Transverse colon (tissue), 4 donors: ENCODE measurements at regions not wholly inside any gene's neighbourhood (a gene's known extent, or its start where the extent isn't known, plus 50 kb on each side); places are given as distances from the start of the nearest gene placed in this dataset.

Source experiments
- DNase-seq: peaks from one replicate; pipeline ENCODE4 v3.0.0-alpha.2; 2019
- H3K27ac ChIP-seq, 4 donors: fragments of 200-600 bp; sonication (generic); 2 replicates each; pipeline ENCODE4 v1.5.1; 2016 to 2018; ENCODE audit warnings: inconsistent platforms in 4 of 4
- H3K27me3 ChIP-seq: fragments of 200-600 bp; sonication (generic); 2 replicates; pipeline ENCODE4 v1.5.1; 2017; ENCODE audit warnings: inconsistent platforms
- H3K36me3 ChIP-seq, 4 donors: fragments of 200-600 bp; sonication (generic); 2 replicates each; pipeline ENCODE4 v1.5.1; 2017 to 2019; ENCODE audit warnings: inconsistent platforms in 4 of 4
- H3K4me1 ChIP-seq, 4 donors: fragments of 200-600 bp; sonication (generic); 2 replicates each; pipeline ENCODE4 v1.5.1; 2017 to 2020; ENCODE audit warnings: inconsistent platforms in 4 of 4
- H3K4me3 ChIP-seq, 4 donors: fragments of 200-600 bp; sonication (generic); 1 replicate in 1 of 4; 2 replicates in 3 of 4; pipeline versions ENCODE4 v1.5.1 to v1.6.1; 2017 to 2019; ENCODE audit warnings: inconsistent platforms in 4 of 4
- H3K9me3 ChIP-seq, 2 donors: fragments of 200-600 bp; sonication (generic); 2 replicates each; pipeline ENCODE4 v1.5.1; 2017 to 2019; ENCODE audit warnings: inconsistent platforms in 2 of 2
- EP300 ChIP-seq: sonication (generic); formaldehyde crosslinking; IDR thresholded peaks from one replicate; pipeline ENCODE4 v1.6.1; 2017; ENCODE audit warnings: antibody characterized with exemption, low read depth
- POLR2A ChIP-seq: fragments of 450-650 bp; IDR thresholded peaks from one replicate; pipeline ENCODE4 v1.6.1; 2016; ENCODE audit warnings: antibody characterized with exemption, mild to moderate bottlenecking, moderate library complexity
- POLR2AphosphoS5 ChIP-seq, 3 donors: sonication (generic); formaldehyde crosslinking; IDR thresholded peaks; one replicate each; pipeline ENCODE4 v1.6.1; 2016; ENCODE audit warnings: antibody characterized with exemption in 3 of 3
- WGBS, 2 donors: methylation state at CpG; one replicate each; pipeline ENCODE4 v1.1.5; 2018; ENCODE audit warnings: low coverage in 1 of 2; 5-methylcytosine and 5-hydroxymethylcytosine counted together
- in situ Hi-C, 4 donors: fragments of 200-750 bp; cut with MboI; loops; one replicate each; pipeline versions ENCODE4 v1.15.0 to v1.15.1; 2017; ENCODE audit warnings: low sequenced_read_pairs in 3 of 4, low pct_ligation_motif_present in 1 of 4, low pct_unique_long_range_greater_than_20kb in 1 of 4
- intact Hi-C: fragments of 100-400 bp; cut with DNase I; formaldehyde crosslinking; loops from one replicate; pipeline ENCODE4 v1.15.1; 2023; ENCODE audit warnings: low total_unique reads
- TF ChIP-seq, protein P1 (sequence below), 5 experiments: fragments of 200-600 bp in 3 of 5; fragments of 450-650 bp in 2 of 5; sonication (generic) in 3 of 5; IDR thresholded peaks; 1 replicate in 2 of 5; 2 replicates in 3 of 5; pipeline ENCODE4 v1.5.1; 2016 to 2017; ENCODE audit warnings: antibody characterized with exemption in 5 of 5, inconsistent platforms in 3 of 5, mild to moderate bottlenecking in 2 of 5, moderate library complexity in 1 of 5

DNA sequence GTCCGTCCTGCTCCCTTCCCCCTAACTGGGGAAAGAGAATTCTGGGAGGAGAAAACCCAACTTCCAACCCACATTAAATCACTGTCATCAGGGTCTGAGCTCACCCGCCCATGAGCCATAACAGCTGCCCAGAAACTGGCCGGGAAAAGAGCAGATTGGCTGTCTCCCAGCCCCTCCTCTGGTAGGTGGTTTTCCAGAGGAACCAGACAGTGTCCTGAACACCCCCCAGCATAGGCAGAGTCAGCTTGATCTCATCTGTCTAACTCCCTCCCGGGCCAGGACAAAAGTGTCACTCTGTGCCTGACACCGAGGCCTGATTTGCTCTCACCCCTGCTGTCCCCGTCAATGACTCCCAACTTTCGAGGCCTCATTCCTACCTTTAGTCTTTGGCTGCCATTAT lies 197.0 kb downstream of the AXIN2 start:
- TF ChIP-seq POLR2A (no peak), POLR2AphosphoS5 (IDR thresholded peaks at IDR 0.05) (no peak), EP300 (no peak)
- TF ChIP-seq, protein P1, sequence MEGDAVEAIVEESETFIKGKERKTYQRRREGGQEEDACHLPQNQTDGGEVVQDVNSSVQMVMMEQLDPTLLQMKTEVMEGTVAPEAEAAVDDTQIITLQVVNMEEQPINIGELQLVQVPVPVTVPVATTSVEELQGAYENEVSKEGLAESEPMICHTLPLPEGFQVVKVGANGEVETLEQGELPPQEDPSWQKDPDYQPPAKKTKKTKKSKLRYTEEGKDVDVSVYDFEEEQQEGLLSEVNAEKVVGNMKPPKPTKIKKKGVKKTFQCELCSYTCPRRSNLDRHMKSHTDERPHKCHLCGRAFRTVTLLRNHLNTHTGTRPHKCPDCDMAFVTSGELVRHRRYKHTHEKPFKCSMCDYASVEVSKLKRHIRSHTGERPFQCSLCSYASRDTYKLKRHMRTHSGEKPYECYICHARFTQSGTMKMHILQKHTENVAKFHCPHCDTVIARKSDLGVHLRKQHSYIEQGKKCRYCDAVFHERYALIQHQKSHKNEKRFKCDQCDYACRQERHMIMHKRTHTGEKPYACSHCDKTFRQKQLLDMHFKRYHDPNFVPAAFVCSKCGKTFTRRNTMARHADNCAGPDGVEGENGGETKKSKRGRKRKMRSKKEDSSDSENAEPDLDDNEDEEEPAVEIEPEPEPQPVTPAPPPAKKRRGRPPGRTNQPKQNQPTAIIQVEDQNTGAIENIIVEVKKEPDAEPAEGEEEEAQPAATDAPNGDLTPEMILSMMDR (IDR thresholded peaks at IDR 0.05), result no peak
- H3K9me3 ChIP-seq, result no peaks in the 10 kb centered on the region
- in situ Hi-C loops, result no loop called here
- WGBS, 2 donors, result 85% methylated on average over 7 of the region's 7 CpGs; no CpG with 5 or more reads in 1 of the 2 donors
- intact Hi-C loops, result no loop called here
- H3K27ac ChIP-seq, result peak overlapping the region in 1 of 4 donors; percentile 30
- DNase-seq, result no peak
- no peaks in the 10 kb centered on the region for H3K36me3 ChIP-seq
- peaks cover 0 to 12% (median 2%) of the 10 kb centered on the region in 4 donors for H3K4me1 ChIP-seq
- no peaks in the 10 kb centered on the region for H3K27me3 ChIP-seq
- no peak overlapping the region for H3K4me3 ChIP-seq

GRCh38 chr17:65362826-65363225 lies 198.6 kb downstream of the AXIN2 start:
- Histone ChIP-seq H3K9me3 (no peaks in the 10 kb centered on the region), H3K4me1 (peaks cover 0 to 12% (median 2%) of the 10 kb centered on the region in 4 donors), H3K27ac (no peak overlapping the region), H3K4me3 (no peak overlapping the region), H3K27me3 (no peaks in the 10 kb centered on the region), H3K36me3 (no peaks in the 10 kb centered on the region)
- DNase-seq, result no peak
- 46 to 67% methylated on average over 2 of the region's 2 CpGs for WGBS, 2 donors
- intact Hi-C loops, result no loop called here
- TF ChIP-seq POLR2A, result no peak
- no peak for TF ChIP-seq EP300
- TF ChIP-seq POLR2AphosphoS5 (IDR thresholded peaks at IDR 0.05), result no peak
- TF ChIP-seq, protein P1 (IDR thresholded peaks at IDR 0.05), result no peak
- in situ Hi-C loops, result no loop called here

DNA sequence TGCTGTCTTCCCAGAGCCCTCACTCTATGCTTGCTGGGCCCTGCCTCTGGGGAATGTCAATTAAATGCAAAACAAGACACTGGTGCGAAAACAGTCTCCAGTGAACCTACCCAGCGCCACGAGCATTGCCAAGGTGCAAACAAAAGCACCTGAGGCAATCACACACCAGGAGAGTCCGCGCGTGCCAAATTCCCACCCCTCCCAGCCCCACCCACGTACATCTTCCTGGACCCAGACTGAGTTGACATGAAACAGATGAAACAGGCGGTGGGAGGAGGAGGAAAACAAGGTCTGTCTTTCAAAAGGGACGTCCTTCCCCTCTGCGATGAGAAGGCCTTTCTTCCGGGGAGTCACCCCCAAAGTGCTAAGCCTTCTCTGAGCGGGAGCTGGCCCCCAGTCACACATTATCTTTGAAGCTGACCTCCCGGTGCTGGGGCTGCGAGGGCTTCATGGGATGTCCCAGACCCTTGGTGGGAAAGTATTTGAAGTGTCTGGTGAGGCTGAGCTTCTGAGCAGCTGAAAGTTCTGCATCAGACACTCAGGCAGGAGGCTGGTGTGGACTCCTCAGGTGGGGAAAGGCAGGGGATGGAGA lies 200.4 kb downstream of the AXIN2 start:
- 45% methylated on average over 14 of the region's 14 CpGs; no CpG with 5 or more reads in 1 of the 2 donors for WGBS, 2 donors
- TF ChIP-seq EP300, result no peak
- no peak for TF ChIP-seq POLR2A
- TF ChIP-seq, protein P1 (IDR thresholded peaks at IDR 0.05), result no peak
- TF ChIP-seq POLR2AphosphoS5 (IDR thresholded peaks at IDR 0.05), result no peak
- Histone ChIP-seq H3K27me3 (no peaks in the 10 kb centered on the region), H3K36me3 (no peaks in the 10 kb centered on the region), H3K9me3 (no peaks in the 10 kb centered on the region), H3K27ac (peak overlapping the region in 3 of 4 donors; percentile 5 to 14 (median 9)), H3K4me3 (no peak overlapping the region), H3K4me1 (peaks cover 0 to 12% (median 2%) of the 10 kb centered on the region in 4 donors)
- intact Hi-C loops (no loop called here), in situ Hi-C loops (no loop called here)
- peak; percentile 37 for DNase-seq

DNA sequence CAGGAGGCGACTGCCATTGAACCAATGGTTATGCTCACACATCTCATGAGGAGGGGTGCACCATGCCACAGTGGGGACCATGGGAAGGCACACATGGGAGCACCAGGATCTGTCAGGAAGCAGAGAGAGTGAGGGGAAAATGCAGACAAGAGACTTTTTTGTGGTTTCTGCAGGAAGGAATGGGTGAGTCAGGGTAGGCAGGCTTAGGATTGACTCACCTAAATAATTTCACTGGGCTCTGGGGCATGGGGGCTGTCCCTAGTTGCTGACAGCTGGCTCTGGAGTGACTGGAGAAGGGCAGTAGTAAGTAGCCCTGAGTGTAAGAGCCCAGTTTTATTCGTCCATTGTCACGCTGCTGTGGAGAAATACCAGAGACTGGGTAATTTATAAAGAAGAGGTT lies 202.4 kb downstream of the AXIN2 start:
- in situ Hi-C loops, result no loop called here
- H3K27ac ChIP-seq, result no peak overlapping the region

More for the DNA sequence above, 202.4 kb downstream of the AXIN2 start:
- Histone ChIP-seq H3K4me1 (peaks cover 0 to 12% (median 2%) of the 10 kb centered on the region in 4 donors), H3K36me3 (no peaks in the 10 kb centered on the region), H3K27me3 (no peaks in the 10 kb centered on the region), H3K9me3 (no peaks in the 10 kb centered on the region), H3K4me3 (no peak overlapping the region)
- no peak for DNase-seq
- WGBS, 2 donors, result 75% methylated on average over 3 of the region's 3 CpGs; no CpG with 5 or more reads in 1 of the 2 donors
- TF ChIP-seq POLR2AphosphoS5 (IDR thresholded peaks at IDR 0.05), result no peak
- TF ChIP-seq, protein P1 (IDR thresholded peaks at IDR 0.05), result no peak
- TF ChIP-seq EP300, result no peak
- no peak for TF ChIP-seq POLR2A
- intact Hi-C loops, result no loop called here
